GM12892 (cell line): ENCODE measurements at regions not wholly inside any gene's neighbourhood (a gene's known extent, or its start where the extent isn't known, plus 50 kb on each side); places are given as distances from the start of the nearest gene placed in this dataset.

Experiments
- POLR2A ChIP-seq: IDR thresholded peaks from 2 replicates; pipeline ENCODE4 v1.6.1; 2011; ENCODE audit warnings: low read depth, low read length, control low read depth
- POLR2AphosphoS5 ChIP-seq: IDR thresholded peaks from 2 replicates; pipeline ENCODE4 v1.6.1; 2011; ENCODE audit warnings: low read depth, low read length, control low read depth
- TAF1 ChIP-seq: IDR thresholded peaks from 2 replicates; pipeline ENCODE4 v1.6.1; 2011; ENCODE audit warnings: low read depth, mild to moderate bottlenecking, control low read depth, low read length, borderline replicate concordance

DNA sequence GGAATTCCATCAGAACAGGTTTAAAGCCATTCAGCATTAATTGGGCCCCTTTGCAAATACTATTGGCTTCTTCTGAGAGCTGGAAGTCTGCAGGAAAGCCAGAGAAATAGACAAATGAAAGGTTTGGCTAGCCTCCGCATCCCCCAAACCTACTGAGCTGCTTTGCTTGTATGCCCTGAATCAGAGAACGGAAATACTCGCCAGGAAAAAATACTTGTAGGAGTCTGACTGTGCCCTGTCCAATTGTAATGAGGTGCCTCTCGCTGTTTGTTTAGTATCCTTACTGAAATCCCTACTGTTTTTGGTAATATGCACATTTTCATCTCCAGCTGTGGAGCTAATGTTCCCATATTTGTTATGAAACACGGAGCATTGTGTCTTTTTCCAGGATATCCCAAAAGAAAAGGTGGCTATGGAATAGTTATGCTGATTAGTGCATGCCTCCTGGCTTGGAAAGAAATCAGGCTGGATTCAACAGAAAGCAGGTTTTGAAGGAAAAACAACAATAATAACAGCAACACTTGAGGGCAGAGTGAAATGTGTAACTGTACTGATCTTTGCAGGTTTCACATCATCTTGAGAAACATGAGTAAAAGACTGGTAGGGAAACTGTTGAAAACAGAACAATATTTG, 50.7 kb upstream of the NLGN4X start:
- TF ChIP-seq POLR2A (no peak), POLR2AphosphoS5 (no peak), TAF1 (no peak)
